ENCODE measurements at regions not wholly inside any gene's neighbourhood (a gene's known extent, or its start where the extent isn't known, plus 50 kb on each side); places are given as distances from the start of the nearest gene placed in this dataset.

- no peak overlapping the region for H3K4me3 ChIP-seq (ENCODE audit: low read length)
- no peak for DNase-seq (ENCODE audit: low read depth, low spot score)
Measured at GRCh38 chr3:8276506-8276905, 225.1 kb upstream of the LMCD1 start.

GRCh38 chr3:8278448-8278847 lies 223.2 kb upstream of the LMCD1 start:
- peak; percentile 3 for DNase-seq (ENCODE audit: low read depth, low spot score)
- H3K4me3 ChIP-seq (ENCODE audit: low read length): no peak overlapping the region

DNA sequence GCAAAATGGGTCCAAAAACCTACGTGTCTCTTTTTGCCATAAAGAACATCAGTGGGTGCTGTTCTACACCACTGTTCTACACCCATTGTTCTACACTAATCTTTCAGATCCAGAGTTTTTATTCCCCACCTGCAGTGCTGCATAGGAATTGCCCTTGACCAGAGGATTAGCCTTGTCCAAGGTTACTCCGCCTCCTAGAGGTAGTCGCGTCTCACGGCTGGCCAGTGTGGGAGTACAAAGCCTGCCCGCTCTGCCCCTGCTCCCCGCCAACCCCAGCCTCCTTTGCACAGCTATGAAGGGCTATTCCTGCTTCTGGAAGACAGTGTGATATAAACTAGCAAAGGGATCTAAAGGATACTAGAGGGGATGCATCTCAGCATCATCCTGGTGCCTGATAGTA lies 222.1 kb upstream of the LMCD1 start:
- DNase-seq (ENCODE audit: low read depth, low spot score): no peak

GRCh38 chr3:8279886-8280550 lies 221.6 kb upstream of the LMCD1 start:
- no peak for DNase-seq (ENCODE audit: low read depth, low spot score)
- H3K4me3 ChIP-seq (ENCODE audit: low read length): no peak overlapping the region

More for the DNA sequence above, 222.1 kb upstream of the LMCD1 start:
- H3K4me3 ChIP-seq (ENCODE audit: low read length): no peak overlapping the region

- DNase-seq (ENCODE audit: low read depth, low spot score): no peak
- H3K4me3 ChIP-seq (ENCODE audit: low read length): no peak overlapping the region
Measured at GRCh38 chr3:8282541-8283165, 219.0 kb upstream of the LMCD1 start.

DNA sequence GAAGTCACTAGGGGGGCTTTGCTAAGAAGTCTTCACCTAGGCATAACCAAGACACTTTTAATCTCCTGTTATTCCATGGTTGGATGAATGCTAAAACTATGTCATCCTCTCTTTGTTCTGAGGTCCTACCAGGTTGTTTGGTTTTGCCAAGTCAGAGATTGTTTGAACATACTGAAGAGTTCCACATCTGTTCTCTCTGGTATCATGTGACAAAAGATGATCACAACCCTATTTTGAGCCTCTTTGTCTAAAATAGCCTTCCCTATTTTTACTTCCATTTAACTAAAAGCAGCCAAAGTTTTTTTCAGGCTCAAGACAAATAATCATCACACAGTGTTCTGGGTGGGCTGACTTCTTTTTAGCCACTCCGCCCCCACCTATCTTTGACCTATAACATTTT lies 218.4 kb upstream of the LMCD1 start:
- H3K4me3 ChIP-seq (ENCODE audit: low read length): no peak overlapping the region
- DNase-seq (ENCODE audit: low read depth, low spot score): no peak

DNA sequence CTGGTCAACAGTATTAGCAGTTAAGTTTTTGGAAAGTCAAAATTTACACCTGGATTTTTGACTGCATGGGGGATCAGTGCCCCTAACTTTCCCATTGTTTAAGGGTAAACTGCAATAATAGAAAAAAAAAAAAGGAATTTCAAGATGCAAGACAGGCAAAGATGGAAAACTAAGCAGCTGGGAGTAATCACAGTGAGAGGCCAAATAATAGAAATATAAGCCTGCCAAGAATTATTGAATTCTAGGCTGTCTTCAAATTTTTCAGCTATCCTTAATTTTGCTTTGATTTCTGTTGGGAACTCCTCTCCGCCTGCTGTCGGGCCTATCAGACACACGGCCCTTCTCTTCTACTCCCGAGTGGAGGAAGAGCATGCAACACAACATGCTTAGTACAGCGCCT lies 215.5 kb upstream of the LMCD1 start:
- no peak overlapping the region for H3K4me3 ChIP-seq (ENCODE audit: low read length)

DNA sequence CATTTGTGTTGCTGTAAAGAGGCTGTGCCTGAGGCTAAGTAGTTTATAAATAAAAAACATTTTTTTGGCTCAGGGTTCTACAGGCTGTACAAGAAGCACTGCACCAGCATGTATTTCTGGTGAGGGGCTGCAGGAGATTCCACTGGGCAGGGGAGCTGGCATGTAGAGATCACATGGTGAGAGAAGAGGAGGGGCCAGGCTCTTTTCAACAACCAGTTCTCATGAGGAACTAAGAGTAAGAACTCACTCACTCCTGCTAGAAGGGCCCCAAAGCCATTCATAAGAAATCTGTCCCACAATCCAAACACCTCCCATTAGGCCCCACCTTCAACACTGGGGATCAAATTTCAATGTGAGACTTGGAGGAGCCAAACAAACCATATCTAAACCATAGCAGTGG lies 214.9 kb upstream of the LMCD1 start:
- DNase-seq (ENCODE audit: low read depth, low spot score): no peak
- no peak overlapping the region for H3K4me3 ChIP-seq (ENCODE audit: low read length)

More for the DNA sequence above, 215.5 kb upstream of the LMCD1 start:
- no peak for DNase-seq (ENCODE audit: low read depth, low spot score)

DNA sequence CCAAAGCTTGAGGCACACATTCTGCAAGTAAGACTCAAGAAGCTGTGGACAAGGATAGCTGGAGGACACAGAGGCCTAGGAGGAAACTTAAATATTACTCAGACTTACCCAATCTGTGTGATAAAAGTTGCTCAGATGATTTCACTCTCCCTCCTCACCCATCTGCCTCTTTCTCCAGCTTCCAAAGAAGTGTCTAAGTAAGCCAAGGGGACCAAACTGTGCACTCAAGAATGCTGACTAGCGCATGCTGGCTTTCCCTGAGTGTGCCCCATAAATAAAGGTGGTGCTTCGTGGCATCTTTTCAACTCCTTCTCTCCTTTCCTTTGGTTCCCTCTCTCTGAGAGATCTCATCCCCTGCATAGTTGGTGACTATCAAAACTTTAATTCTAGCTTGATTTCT lies 211.0 kb upstream of the LMCD1 start:
- H3K4me3 ChIP-seq (ENCODE audit: low read length): no peak overlapping the region
- no peak for DNase-seq (ENCODE audit: low read depth, low spot score)

- no peak overlapping the region for H3K4me3 ChIP-seq (ENCODE audit: low read length)
- no peak for DNase-seq (ENCODE audit: low read depth, low spot score)
Measured at GRCh38 chr3:8296461-8296860, 205.2 kb upstream of the LMCD1 start.

DNA sequence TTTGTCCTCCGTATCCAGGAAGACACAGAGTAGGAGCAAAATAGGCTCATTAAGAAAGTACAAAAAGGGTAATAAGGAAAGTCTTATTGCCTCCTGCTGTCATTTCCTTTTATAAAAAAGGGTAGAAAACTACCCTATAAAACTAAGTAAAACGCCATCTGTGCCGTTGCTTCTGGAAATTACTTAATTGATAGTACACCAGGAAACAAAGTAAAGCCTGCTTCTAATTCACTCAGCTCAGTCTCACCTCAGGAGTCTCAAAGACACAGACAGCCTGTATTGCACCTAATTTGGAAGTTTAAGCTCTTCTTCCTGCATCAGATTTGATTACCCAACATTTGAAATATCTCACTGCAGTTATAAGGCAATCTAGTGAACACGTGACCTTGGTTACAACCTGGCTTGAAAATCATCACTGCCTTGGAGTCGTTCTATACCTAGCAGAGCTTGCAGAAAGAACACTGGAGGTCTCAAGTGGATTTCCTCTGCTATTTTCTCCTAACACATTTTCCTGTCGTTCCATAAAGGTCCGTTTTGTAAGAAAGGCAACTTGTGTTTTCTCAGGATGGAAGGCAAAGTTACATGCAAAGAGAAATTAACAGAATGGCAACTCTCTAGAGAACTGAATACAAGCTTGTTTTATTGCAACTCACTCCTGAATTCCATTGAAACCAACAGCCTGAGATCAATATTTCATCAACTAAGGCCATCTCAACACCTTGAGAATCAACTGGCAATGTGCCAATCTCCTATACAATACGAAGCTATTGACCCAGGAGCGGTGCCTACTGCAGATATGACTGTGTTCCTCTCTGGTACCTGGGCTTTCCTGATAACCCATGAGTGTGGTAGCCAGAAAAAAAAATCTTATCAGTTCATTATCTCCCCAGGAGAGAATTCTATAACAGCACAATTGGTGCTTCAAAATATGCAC lies 203.3 kb upstream of the LMCD1 start:
- DNase-seq (ENCODE audit: low read depth, low spot score): no peak
- no peak overlapping the region for H3K4me3 ChIP-seq (ENCODE audit: low read length)

DNA sequence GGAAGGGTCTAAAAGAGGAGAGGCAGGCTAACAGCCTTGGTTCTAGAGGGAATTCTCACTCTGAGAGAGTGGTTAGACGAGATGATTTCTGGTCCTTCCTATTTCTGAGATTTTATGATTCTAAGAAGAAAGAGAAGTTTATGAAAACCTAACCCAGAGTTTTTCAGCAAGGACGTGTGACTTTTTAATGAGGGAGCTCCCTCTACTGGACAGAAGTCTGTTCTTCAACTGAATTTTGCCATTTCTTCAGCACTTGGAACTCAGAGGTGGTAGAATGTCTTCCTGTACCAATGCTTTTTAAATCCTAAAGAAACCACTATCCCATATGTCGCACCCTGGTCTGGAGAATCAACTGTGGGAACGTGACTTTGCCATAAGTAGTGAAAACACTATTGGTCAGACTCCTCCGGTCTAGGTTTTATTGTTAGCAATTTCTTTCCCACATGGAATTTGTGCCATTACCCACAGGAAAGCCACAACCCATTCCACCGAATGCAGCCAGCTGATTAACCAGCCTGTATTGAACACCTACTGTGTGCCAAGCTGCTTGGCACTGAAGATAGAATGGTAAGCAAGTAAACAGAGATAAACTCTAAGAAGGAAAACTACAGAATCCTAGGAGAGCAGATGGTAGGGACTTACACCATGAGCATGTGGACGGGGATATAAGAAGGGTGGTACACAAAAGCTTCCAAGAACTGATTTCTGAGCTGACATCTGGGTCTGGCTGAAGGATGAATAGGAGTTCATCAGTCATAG lies 199.5 kb upstream of the LMCD1 start:
- H3K4me3 ChIP-seq (ENCODE audit: low read length): no peak overlapping the region
- DNase-seq (ENCODE audit: low read depth, low spot score): peak; percentile 49

DNA sequence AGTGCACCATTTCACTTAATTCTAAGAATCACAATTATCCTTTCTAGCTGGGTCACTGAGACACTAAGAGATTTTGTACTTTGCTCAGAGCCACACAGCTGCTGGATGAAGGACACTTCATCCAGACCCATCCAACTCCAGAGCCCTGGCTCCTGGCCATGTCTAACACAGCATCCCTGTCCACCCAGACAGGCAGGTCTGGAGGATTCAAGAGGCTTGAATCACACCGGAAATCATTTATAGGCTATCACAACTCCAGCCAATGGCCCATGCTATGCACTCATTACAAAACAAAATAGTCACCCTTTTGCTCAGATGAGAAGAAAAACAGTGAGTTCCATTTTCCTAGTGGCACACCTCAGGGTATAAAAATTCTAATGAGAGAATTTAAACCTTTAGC lies 198.2 kb upstream of the LMCD1 start:
- DNase-seq (ENCODE audit: low read depth, low spot score): no peak
- no peak overlapping the region for H3K4me3 ChIP-seq (ENCODE audit: low read length)

GRCh38 chr3:8305371-8305770 lies 196.3 kb upstream of the LMCD1 start:
- no peak overlapping the region for H3K4me3 ChIP-seq (ENCODE audit: low read length)
- DNase-seq (ENCODE audit: low read depth, low spot score): no peak

- no peak for DNase-seq (ENCODE audit: low read depth, low spot score)
- H3K4me3 ChIP-seq (ENCODE audit: low read length): no peak overlapping the region
Measured at GRCh38 chr3:8307545-8308110, 194.0 kb upstream of the LMCD1 start.

- DNase-seq (ENCODE audit: low read depth, low spot score): no peak
Measured at GRCh38 chr3:8311321-8311720, 190.3 kb upstream of the LMCD1 start.

DNA sequence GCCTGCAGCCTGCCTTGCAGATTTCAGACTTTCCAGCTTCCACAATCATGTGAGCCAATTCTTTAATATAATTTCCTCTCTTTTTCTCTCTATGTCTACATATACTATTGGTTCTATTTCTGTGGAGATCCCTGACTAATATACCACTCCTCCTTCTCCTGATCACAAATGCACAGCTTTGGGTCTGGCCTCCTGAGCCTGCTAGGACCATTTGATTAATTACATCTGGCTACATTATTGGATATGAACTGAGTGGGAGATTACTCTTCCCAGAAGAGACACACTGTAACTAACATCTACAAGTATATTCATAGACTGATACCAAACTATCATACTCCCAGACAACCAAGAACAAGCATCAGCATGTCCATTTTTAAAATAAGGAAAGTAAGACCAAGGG lies 188.9 kb upstream of the LMCD1 start:
- H3K4me3 ChIP-seq (ENCODE audit: low read length): no peak overlapping the region
- no peak for DNase-seq (ENCODE audit: low read depth, low spot score)

More at GRCh38 chr3:8311321-8311720, 190.3 kb upstream of the LMCD1 start:
- no peak overlapping the region for H3K4me3 ChIP-seq (ENCODE audit: low read length)

GRCh38 chr3:8313560-8314267 lies 187.9 kb upstream of the LMCD1 start:
- no peak overlapping the region for H3K4me3 ChIP-seq (ENCODE audit: low read length)
- DNase-seq (ENCODE audit: low read depth, low spot score): no peak

Data from Jurkat, Clone E6-1 (cell line).